ENCODE measurements at regions not wholly inside any gene's neighbourhood (a gene's known extent, or its start where the extent isn't known, plus 50 kb on each side); places are given as distances from the start of the nearest gene placed in this dataset.
"Not testable (repeated sequence)": the region's sequence is repeated elsewhere in the genome, so short reads cannot be mapped to it uniquely, and the experiment has no call there.

DNA sequence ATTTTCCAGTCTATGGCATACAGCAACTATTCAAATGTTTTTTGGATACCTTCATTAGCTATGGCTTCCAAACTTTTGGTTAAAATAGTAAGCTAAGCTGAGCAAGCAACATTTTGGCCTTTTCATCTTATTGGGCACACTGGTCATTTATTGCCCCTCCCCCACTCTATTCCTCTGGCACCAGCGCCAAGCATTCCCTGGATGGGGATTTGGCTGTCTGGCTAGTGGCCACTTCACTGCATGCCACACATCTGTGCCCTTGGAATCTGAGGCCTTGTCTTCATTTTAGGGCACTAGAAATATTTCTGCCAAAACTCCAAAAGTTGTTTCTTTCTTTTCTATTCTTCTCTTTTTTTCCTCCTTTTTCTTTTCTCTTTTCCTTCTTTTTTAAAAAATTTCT lies 305.8 kb upstream of the POTED start:
- not testable (repeated sequence) for H3K4me3 Mint-ChIP-seq (ENCODE audit: low read depth); H3K27ac Mint-ChIP-seq; H3K27me3 Mint-ChIP-seq; H3K4me1 Mint-ChIP-seq (ENCODE audit: low read depth); H3K36me3 Mint-ChIP-seq (ENCODE audit: insufficient read depth); DNase-seq (ENCODE audit: low spot score, unreplicated experiment)
- peaks cover 53% of the 10 kb centered on the region for H3K9me3 Mint-ChIP-seq (ENCODE audit: low read depth)

DNA sequence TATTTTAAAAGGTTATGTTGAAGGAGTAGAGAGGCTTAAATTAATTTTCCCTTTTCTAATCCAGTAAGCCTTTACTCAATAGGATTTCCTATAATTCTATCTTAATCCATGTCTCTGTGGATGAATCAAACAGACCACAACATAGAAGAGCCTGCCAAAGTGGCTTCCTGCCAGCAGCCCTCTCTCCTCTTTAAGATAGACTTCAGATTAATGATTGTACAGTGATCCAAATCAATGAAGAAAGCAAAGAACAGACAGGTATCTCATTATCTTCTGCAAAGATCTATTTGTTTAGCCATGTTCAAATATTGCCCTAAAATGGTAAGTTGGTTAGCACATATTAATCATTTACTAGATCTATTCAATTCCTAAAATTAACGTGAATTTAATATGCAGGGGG lies 304.7 kb upstream of the POTED start:
- H3K27ac Mint-ChIP-seq; DNase-seq (ENCODE audit: low spot score, unreplicated experiment); H3K27me3 Mint-ChIP-seq; H3K36me3 Mint-ChIP-seq (ENCODE audit: insufficient read depth); H3K4me1 Mint-ChIP-seq (ENCODE audit: low read depth); H3K4me3 Mint-ChIP-seq (ENCODE audit: low read depth): not testable (repeated sequence)
- peaks cover 54% of the 10 kb centered on the region for H3K9me3 Mint-ChIP-seq (ENCODE audit: low read depth)

DNA sequence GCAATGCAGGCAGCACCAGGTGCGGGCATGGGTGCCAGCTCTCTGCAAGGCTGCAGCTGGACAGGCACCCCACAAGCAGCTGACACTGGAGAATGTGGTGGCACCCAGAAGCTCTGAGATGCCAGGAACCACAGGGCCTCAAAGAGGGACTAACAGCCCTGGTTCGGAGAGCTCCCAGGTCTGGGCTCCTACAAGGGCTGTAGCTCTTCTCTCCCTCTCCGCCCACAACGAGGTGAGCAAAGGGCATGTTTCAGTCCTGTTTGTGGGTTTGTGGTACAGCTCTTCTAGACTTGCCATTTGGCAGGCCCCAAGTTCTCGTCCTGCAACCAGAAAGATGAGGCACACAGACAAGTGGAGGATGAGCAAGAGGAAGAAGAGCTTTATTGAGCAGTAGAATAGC lies 299.5 kb upstream of the POTED start:
- DNase-seq (ENCODE audit: low spot score, unreplicated experiment); H3K36me3 Mint-ChIP-seq (ENCODE audit: insufficient read depth); H3K4me1 Mint-ChIP-seq (ENCODE audit: low read depth); H3K4me3 Mint-ChIP-seq (ENCODE audit: low read depth); H3K27ac Mint-ChIP-seq; H3K27me3 Mint-ChIP-seq: not testable (repeated sequence)
- peaks cover 33% of the 10 kb centered on the region for H3K9me3 Mint-ChIP-seq (ENCODE audit: low read depth)

DNA sequence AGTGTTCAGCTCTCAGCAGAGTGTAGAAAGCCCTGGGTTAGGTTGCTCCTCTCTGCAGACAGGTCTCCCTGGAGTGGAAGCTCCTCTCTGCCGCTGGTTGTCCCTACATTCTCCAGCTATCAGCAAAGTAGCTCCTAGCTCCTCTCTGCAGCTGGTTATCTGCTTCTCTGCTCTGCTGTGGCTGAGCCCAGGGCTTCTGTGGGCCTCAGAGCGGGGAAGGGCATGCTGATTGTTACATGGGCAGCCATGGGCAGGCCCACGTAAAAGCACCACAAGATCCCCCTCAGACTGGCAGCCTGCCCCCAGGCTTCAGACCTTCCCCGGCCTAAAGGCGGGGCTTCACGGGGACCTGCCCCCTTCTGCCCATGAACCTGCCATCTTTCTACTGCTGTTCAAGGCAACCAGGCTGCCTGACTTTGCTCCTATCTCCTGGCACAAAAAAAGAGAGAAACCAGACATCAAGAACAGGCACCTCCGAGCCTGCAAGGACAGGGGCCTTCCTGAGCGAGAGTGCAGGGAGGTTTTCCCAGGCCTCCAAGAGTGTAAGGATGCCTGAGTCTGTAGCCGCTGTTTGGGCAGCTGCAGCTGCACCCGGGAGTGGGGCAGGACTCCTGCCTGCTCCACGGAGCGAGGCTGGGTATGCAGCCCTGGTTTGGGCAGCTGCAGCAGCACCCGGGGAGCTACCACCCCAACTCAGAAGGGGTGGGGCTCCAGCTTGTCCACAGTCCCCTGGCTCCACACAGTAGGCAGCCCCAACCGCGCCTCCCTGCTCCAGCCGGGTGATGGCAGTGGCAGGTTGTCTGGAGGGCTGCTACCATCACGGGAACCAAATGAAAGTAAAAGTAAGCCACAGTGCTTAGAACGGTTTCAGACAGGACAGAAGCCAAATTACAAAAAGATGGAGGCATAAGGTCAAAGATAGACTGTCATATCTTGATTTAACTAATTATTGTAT lies 298.7 kb upstream of the POTED start:
- H3K27me3 Mint-ChIP-seq; H3K27ac Mint-ChIP-seq; H3K36me3 Mint-ChIP-seq (ENCODE audit: insufficient read depth); H3K4me1 Mint-ChIP-seq (ENCODE audit: low read depth); H3K4me3 Mint-ChIP-seq (ENCODE audit: low read depth); DNase-seq (ENCODE audit: low spot score, unreplicated experiment): not testable (repeated sequence)
- H3K9me3 Mint-ChIP-seq (ENCODE audit: low read depth): peaks cover 39% of the 10 kb centered on the region

DNA sequence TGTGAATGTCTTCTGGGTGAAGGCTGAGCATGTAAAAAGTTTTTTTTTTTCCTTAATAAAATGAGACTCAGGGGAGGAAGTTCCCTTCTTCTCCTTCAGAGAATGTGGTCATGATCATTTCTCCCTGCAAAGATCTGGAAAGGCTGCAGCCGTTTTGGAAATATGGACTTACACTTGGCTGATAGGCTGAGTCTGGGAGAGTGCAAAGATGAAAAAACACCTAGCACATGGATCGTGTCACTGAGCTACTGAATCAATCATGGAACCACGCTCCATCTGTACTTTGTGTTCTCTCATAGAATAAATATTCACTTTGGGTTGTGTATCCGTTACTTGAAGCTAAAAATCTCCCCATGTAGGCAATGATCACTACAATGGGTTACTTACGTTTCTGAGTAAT lies 290.9 kb upstream of the POTED start:
- not testable (repeated sequence) for H3K36me3 Mint-ChIP-seq (ENCODE audit: insufficient read depth); H3K4me1 Mint-ChIP-seq (ENCODE audit: low read depth); DNase-seq (ENCODE audit: low spot score, unreplicated experiment); H3K27me3 Mint-ChIP-seq; H3K27ac Mint-ChIP-seq; H3K4me3 Mint-ChIP-seq (ENCODE audit: low read depth)
- H3K9me3 Mint-ChIP-seq (ENCODE audit: low read depth): peaks cover 33% of the 10 kb centered on the region

DNA sequence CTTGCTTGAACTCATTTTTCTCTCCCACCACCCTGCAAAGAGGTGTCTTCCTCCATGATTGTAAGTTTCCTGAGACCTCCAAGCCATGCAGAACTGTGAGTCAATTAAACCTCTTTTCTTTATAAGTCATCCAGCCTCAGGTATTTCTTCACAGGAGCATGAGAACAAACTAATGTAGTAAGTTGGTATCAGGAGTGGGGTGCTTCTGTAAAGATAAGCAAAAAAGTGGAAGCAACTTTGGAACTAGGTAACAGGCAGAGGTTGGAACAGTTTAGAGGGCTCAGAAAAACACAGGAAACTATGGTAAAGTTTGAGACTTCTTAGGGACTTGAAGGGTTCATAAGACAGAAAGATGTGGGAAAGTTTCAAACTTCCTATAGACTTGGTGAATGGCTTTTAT lies 287.7 kb upstream of the POTED start:
- H3K36me3 Mint-ChIP-seq (ENCODE audit: insufficient read depth); H3K4me3 Mint-ChIP-seq (ENCODE audit: low read depth); H3K27me3 Mint-ChIP-seq; H3K4me1 Mint-ChIP-seq (ENCODE audit: low read depth); DNase-seq (ENCODE audit: low spot score, unreplicated experiment); H3K27ac Mint-ChIP-seq: not testable (repeated sequence)
- H3K9me3 Mint-ChIP-seq (ENCODE audit: low read depth): peaks cover 23% of the 10 kb centered on the region

DNA sequence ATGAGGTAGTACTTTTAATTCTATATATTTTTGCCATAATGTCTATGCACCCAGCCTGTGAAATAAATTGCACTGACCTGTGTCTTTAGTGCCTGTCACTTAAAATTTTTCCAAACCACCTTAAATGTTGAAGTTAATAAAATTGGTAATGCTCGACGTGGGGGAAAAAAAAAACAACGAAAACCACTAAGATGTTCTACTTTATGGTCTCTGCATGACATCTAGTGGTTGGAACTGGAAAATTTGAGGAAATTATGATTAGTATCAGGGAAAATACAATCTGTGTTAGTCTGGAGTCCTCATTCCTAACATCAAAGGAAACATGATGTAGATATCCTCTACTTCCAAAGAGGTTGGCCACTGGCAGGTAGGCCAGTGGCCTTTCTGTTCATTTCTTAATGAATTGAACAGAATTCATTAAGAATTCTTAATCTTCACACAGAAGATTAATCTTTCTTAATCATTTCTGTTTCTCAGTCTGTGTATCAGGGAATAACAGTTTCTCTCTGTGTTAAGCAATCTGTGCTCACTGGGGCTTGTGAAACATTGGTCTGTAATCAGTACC lies 268.8 kb upstream of the POTED start:
- H3K9me3 Mint-ChIP-seq (ENCODE audit: low read depth): peaks cover 14% of the 10 kb centered on the region
- not testable (repeated sequence) for H3K36me3 Mint-ChIP-seq (ENCODE audit: insufficient read depth)

DNA sequence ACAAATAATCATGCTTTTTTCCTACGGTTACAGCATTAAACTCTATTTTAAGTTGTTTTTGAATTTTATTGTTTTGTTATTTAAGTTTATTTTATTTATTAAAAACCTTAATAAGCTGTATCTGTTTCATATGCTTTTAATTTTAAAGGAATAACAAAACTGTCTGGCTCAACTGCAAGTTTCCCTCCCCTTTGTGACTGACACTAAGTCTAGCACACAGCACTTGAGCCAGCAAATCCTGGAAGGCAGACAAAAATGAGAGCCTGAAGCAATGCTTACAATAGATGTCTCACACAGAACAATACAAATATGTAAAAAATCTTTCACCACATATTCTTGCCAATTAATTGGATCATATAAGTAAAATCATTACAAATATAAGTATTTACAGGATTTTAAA lies 258.1 kb upstream of the POTED start:
- H3K9me3 Mint-ChIP-seq (ENCODE audit: low read depth); H3K27ac Mint-ChIP-seq; H3K4me3 Mint-ChIP-seq (ENCODE audit: low read depth); H3K27me3 Mint-ChIP-seq; DNase-seq (ENCODE audit: low spot score, unreplicated experiment); H3K4me1 Mint-ChIP-seq (ENCODE audit: low read depth); H3K36me3 Mint-ChIP-seq (ENCODE audit: insufficient read depth): not testable (repeated sequence)

More for the DNA sequence above, 268.8 kb upstream of the POTED start:
- H3K4me1 Mint-ChIP-seq (ENCODE audit: low read depth); H3K4me3 Mint-ChIP-seq (ENCODE audit: low read depth); H3K27ac Mint-ChIP-seq; DNase-seq (ENCODE audit: low spot score, unreplicated experiment); H3K27me3 Mint-ChIP-seq: not testable (repeated sequence)

DNA sequence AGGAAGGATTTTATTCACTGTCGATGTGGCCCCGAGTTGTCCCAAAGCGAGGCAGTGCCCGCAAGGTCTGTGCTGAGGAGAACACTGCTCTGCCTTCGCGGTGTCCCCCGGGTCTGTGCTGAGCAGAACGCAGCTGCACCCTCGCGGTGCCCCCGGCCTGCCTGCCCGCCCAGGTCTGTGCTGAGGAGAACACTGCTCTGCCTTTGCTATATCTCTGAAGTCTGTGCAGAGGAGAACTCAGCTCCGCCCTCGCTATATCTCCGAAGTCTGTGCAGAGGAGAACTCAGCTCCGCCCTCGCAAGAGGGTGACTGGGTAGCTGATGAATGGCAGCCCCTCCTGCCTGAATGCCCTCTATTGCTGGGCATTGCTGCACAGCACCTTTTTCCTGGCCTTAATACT lies 249.4 kb upstream of the POTED start:
- H3K27me3 Mint-ChIP-seq; H3K27ac Mint-ChIP-seq; H3K4me3 Mint-ChIP-seq (ENCODE audit: low read depth); DNase-seq (ENCODE audit: low spot score, unreplicated experiment); H3K4me1 Mint-ChIP-seq (ENCODE audit: low read depth); H3K36me3 Mint-ChIP-seq (ENCODE audit: insufficient read depth): not testable (repeated sequence)
- H3K9me3 Mint-ChIP-seq (ENCODE audit: low read depth): peaks cover 28% of the 10 kb centered on the region

DNA sequence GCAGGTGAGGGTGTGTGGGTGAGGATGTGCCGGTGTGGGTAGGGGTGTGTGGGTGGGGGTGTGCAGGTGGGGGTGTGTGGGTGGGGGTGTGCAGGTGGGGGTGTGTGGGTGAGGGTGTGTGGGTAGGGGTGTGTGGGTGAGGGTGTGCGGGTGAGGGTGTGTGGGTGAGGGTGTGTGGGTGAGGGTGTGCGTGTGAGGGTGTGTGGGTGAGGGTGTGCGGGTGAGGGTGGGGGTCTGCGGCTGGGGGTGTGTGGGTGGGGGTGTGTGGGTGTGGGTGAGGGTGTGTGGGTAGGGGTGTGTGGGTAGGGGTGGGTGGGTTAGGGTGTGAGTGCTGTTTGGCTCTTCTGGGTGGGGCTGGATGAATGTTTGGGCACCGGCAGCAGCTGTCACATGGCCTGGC lies 241.4 kb upstream of the POTED start:
- TF ChIP-seq, protein P1, sequence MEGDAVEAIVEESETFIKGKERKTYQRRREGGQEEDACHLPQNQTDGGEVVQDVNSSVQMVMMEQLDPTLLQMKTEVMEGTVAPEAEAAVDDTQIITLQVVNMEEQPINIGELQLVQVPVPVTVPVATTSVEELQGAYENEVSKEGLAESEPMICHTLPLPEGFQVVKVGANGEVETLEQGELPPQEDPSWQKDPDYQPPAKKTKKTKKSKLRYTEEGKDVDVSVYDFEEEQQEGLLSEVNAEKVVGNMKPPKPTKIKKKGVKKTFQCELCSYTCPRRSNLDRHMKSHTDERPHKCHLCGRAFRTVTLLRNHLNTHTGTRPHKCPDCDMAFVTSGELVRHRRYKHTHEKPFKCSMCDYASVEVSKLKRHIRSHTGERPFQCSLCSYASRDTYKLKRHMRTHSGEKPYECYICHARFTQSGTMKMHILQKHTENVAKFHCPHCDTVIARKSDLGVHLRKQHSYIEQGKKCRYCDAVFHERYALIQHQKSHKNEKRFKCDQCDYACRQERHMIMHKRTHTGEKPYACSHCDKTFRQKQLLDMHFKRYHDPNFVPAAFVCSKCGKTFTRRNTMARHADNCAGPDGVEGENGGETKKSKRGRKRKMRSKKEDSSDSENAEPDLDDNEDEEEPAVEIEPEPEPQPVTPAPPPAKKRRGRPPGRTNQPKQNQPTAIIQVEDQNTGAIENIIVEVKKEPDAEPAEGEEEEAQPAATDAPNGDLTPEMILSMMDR (IDR thresholded peaks at IDR 0.05; ENCODE audit: unreplicated experiment): no peak

DNA sequence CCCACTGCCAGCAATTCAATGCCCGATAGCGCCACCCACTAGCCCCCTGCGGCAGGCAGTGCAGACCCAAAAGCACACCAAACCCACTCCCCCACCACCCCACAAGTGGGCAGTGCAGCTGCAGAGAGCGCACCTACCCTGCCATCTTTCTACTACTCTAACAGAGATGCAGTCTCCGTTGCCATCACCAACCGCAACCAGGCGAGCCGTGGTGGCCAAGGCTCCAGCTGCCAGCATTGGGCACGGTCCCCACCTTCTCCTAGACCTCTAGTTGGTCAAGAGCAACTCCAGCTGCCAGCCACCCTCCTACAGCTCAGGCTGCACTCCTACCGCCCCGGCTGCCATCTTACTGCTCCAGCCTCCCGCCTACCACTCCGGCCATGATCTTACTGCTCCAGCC lies 236.9 kb upstream of the POTED start:
- H3K27me3 Mint-ChIP-seq; H3K36me3 Mint-ChIP-seq (ENCODE audit: insufficient read depth); DNase-seq (ENCODE audit: low spot score, unreplicated experiment); H3K27ac Mint-ChIP-seq; H3K4me3 Mint-ChIP-seq (ENCODE audit: low read depth); H3K4me1 Mint-ChIP-seq (ENCODE audit: low read depth): not testable (repeated sequence)
- H3K9me3 Mint-ChIP-seq (ENCODE audit: low read depth): peaks cover 25% of the 10 kb centered on the region

More for the DNA sequence above, 241.4 kb upstream of the POTED start:
- Mint-ChIP-seq H3K9me3 (ENCODE audit: low read depth) (peaks cover 17% of the 10 kb centered on the region), H3K27me3 (no peaks in the 10 kb centered on the region), H3K4me1 (ENCODE audit: low read depth) (no peaks in the 10 kb centered on the region), H3K4me3 (ENCODE audit: low read depth) (no peak overlapping the region), H3K27ac (no peak overlapping the region), H3K36me3 (ENCODE audit: insufficient read depth) (peaks cover 2% of the 10 kb centered on the region)
- no peak for DNase-seq (ENCODE audit: low spot score, unreplicated experiment)

DNA sequence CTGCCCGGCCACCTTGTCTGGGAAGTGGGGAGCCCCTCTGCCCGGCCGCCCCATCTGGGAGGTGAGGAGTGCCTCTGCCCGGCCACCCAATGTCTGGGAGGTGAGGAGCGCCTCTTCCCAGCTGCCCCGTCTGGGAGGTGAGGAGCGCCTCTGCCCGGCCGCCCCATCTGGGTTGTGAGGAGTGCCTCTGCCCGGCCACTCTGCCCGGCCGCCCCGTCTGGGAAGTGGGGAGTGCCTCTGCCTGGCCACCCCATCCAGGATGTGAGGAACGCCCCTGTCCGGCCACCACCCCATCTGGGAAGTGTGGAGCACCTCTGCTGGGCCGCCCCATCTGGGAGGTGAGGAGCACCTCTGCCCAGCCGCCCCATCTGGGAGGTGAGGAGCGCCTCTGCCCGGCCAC lies 230.6 kb upstream of the POTED start:
- peaks cover 14% of the 10 kb centered on the region for H3K9me3 Mint-ChIP-seq (ENCODE audit: low read depth)

More for the DNA sequence above, 230.6 kb upstream of the POTED start:
- not testable (repeated sequence) for H3K4me1 Mint-ChIP-seq (ENCODE audit: low read depth); H3K36me3 Mint-ChIP-seq (ENCODE audit: insufficient read depth); H3K4me3 Mint-ChIP-seq (ENCODE audit: low read depth); DNase-seq (ENCODE audit: low spot score, unreplicated experiment); H3K27ac Mint-ChIP-seq; H3K27me3 Mint-ChIP-seq
